GM13977 (cell line): ENCODE measurements at regions not wholly inside any gene's neighbourhood (a gene's known extent, or its start where the extent isn't known, plus 50 kb on each side); places are given as distances from the start of the nearest gene placed in this dataset.

Experiments
- DNase-seq: peaks from one replicate; pipeline ENCODE4 v3.0.0; 2012; ENCODE audit warnings: low spot score
- CTCF ChIP-seq: IDR thresholded peaks from 2 replicates; pipeline ENCODE4 v1.5.1; 2012; ENCODE audit warnings: mild to moderate bottlenecking, control low read depth; ENCODE audit not compliant: insufficient read depth; ENCODE audit errors: extremely low read depth, missing control alignments
- in situ Hi-C: fragments of 300-500 bp; cut with MboI; formaldehyde crosslinking; loops from one replicate; pipeline ENCODE4 v1.12.0; 2022; ENCODE audit warnings: low sequenced_read_pairs, low pct_unique_long_range_greater_than_20kb, mixed read lengths, inconsistent platforms; ENCODE audit not compliant: unreplicated experiment

- in situ Hi-C loops: no loop called here
- TF ChIP-seq CTCF: no peak
- no peak for DNase-seq
Observed at GRCh38 chr5:136714286-136714685, 348.9 kb upstream of the TRPC7 start.

GRCh38 chr5:136712628-136713027 lies 347.3 kb upstream of the TRPC7 start:
- in situ Hi-C loops: no loop called here
- DNase-seq: no peak
- no peak for TF ChIP-seq CTCF

DNA sequence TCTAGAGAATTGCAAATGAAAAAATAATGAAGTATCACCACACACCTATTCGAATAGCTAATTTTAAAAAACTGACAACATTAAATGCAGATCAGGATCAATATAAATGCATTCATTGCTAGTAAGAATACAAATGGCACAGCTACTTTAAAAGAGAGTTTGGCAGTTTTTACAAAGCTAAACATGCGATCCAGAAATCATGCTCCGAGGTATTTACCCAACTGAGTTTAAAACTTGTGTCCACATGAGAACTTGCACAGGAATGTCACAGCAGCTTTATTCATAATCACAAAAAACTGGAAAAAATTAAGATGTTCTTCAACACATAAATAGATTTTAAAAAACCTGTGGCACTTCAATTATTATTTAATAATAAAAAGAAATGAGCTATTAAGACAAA lies 345.5 kb upstream of the TRPC7 start:
- no peak for TF ChIP-seq CTCF
- DNase-seq: no peak
- in situ Hi-C loops: no loop called here

GRCh38 chr5:136703706-136704105 lies 338.4 kb upstream of the TRPC7 start:
- TF ChIP-seq CTCF: no peak
- in situ Hi-C loops: no loop called here
- no peak for DNase-seq

- no peak for DNase-seq
- no peak for TF ChIP-seq CTCF
- in situ Hi-C loops: no loop called here
Observed at GRCh38 chr5:136703036-136703435, 337.7 kb upstream of the TRPC7 start.

DNA sequence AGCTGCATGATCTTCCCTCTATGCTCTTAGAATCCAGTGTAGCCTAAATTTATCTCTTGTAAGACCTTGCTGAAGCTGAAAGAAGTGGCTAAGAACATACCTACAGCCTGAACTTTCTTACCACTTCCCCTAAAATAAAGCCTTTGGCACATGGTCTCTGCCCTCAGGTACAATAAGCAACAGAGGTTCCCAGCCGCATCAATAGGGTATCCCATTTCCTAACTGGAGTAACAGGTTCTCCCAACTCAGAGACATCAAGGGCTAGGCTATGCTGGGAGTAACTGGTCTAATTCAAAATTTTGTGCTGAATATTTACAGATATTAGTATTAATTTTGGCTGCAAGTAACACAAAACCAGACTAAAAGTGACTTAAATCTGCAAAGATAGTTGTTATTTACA lies 335.8 kb upstream of the TRPC7 start:
- in situ Hi-C loops: no loop called here
- TF ChIP-seq CTCF: no peak
- no peak for DNase-seq

- no peak for DNase-seq
- in situ Hi-C loops: no loop called here
Observed at GRCh38 chr5:136699651-136700050, 334.3 kb upstream of the TRPC7 start.

More at GRCh38 chr5:136699651-136700050, 334.3 kb upstream of the TRPC7 start:
- TF ChIP-seq CTCF: no peak
